ENCODE measurements at regions not wholly inside any gene's neighbourhood (a gene's known extent, or its start where the extent isn't known, plus 50 kb on each side); places are given as distances from the start of the nearest gene placed in this dataset.

- BruUV-seq (replicated peaks): no TSS peak
- no peak overlapping the region for H2AFZ ChIP-seq (ENCODE audit: low read depth, low read length)
- no peak overlapping the region for H3K27ac ChIP-seq (ENCODE audit: extremely low read depth, low read depth, low read length)
- FAIRE-seq: no peak
- no peaks in the 10 kb centered on the region for H3K9me1 ChIP-seq (ENCODE audit: control insufficient read depth, insufficient read depth, low read length)
- in situ Hi-C loops (cut with MboI) (no loop called here), intact Hi-C loops (cut with micrococcal nuclease) (no loop called here)
- H3K9ac ChIP-seq (ENCODE audit: insufficient read depth in 1 of 2, low read depth in 2 of 2, low read length in 2 of 2): no peak overlapping the region
- H4K20me1 ChIP-seq (replicated peaks; ENCODE audit: control insufficient read depth, insufficient read depth, low read length): no peaks in the 10 kb centered on the region
- DNase-seq (ENCODE audit: extremely low read depth in 1 of 4, low spot score in 3 of 4): no peak
- H3K36me3 ChIP-seq (ENCODE audit: control insufficient read depth, insufficient read depth, low read length): no peaks in the 10 kb centered on the region
- ATAC-seq: no peak
- no peak overlapping the region for H3K4me3 ChIP-seq
- H3K79me2 ChIP-seq (ENCODE audit: control insufficient read depth, insufficient read depth, low read length): no peaks in the 10 kb centered on the region
- H3K27me3 ChIP-seq (ENCODE audit: control insufficient read depth in 2 of 2, insufficient read depth in 2 of 2, low read length in 2 of 2): no peaks in the 10 kb centered on the region
- no peaks in the 10 kb centered on the region for H3K9me3 ChIP-seq (replicated peaks; ENCODE audit: control insufficient read depth, insufficient read depth, low read depth, low read length)
- H3K4me2 ChIP-seq (ENCODE audit: insufficient read depth, low read length): no peak overlapping the region
- TF ChIP-seq ZNF764 (CRISPR knock-in tag; IDR thresholded peaks at IDR 0.05; ENCODE audit: low read depth): no peak
- TF ChIP-seq ZBTB43 (CRISPR knock-in tag; IDR thresholded peaks at IDR 0.05): no peak
- ChIA-PET POLR2A (no interaction called here), CTCF (ENCODE audit: low intra/inter-chr PET ratio) (no interaction called here)
- WGBS (ENCODE audit: insufficient coverage, low coverage, missing lambda C conversion rate): 0% methylated on average over 3 of the region's 3 CpGs
- H3K4me1 ChIP-seq (replicated peaks in 1 of 2; ENCODE audit: control insufficient read depth in 2 of 2, insufficient read depth in 2 of 2, low read length in 2 of 2): no peaks in the 10 kb centered on the region
Observed at GRCh38 chr14:53742233-53742620, 214.4 kb downstream of the BMP4 start.

GRCh38 chr14:53741479-53742232 lies 215.0 kb downstream of the BMP4 start:
- Histone ChIP-seq H3K27ac (ENCODE audit: extremely low read depth, low read depth, low read length) (no peak overlapping the region), H3K4me1 (replicated peaks in 1 of 2; ENCODE audit: control insufficient read depth in 2 of 2, insufficient read depth in 2 of 2, low read length in 2 of 2) (no peaks in the 10 kb centered on the region), H2AFZ (ENCODE audit: low read depth, low read length) (no peak overlapping the region), H3K9me3 (replicated peaks; ENCODE audit: control insufficient read depth, insufficient read depth, low read depth, low read length) (no peaks in the 10 kb centered on the region), H4K20me1 (replicated peaks; ENCODE audit: control insufficient read depth, insufficient read depth, low read length) (no peaks in the 10 kb centered on the region), H3K36me3 (ENCODE audit: control insufficient read depth, insufficient read depth, low read length) (no peaks in the 10 kb centered on the region), H3K79me2 (ENCODE audit: control insufficient read depth, insufficient read depth, low read length) (no peaks in the 10 kb centered on the region), H3K9ac (ENCODE audit: insufficient read depth in 1 of 2, low read depth in 2 of 2, low read length in 2 of 2) (no peak overlapping the region), H3K27me3 (ENCODE audit: control insufficient read depth in 2 of 2, insufficient read depth in 2 of 2, low read length in 2 of 2) (no peaks in the 10 kb centered on the region), H3K4me3 (no peak overlapping the region), H3K9me1 (ENCODE audit: control insufficient read depth, insufficient read depth, low read length) (no peaks in the 10 kb centered on the region), H3K4me2 (ENCODE audit: insufficient read depth, low read length) (no peak overlapping the region)
- BruUV-seq (replicated peaks): no TSS peak
- FAIRE-seq (no peak), DNase-seq (ENCODE audit: extremely low read depth in 1 of 4, low spot score in 3 of 4) (no peak), ATAC-seq (no peak)
- 0% methylated on average over 5 of the region's 5 CpGs for WGBS (ENCODE audit: insufficient coverage, low coverage, missing lambda C conversion rate)
- no peak for TF ChIP-seq PHB (CRISPR knock-in tag; IDR thresholded peaks at IDR 0.05)
- TF ChIP-seq THRAP3 (IDR thresholded peaks at IDR 0.05; ENCODE audit: borderline replicate concordance): no peak
- TF ChIP-seq, protein P1, sequence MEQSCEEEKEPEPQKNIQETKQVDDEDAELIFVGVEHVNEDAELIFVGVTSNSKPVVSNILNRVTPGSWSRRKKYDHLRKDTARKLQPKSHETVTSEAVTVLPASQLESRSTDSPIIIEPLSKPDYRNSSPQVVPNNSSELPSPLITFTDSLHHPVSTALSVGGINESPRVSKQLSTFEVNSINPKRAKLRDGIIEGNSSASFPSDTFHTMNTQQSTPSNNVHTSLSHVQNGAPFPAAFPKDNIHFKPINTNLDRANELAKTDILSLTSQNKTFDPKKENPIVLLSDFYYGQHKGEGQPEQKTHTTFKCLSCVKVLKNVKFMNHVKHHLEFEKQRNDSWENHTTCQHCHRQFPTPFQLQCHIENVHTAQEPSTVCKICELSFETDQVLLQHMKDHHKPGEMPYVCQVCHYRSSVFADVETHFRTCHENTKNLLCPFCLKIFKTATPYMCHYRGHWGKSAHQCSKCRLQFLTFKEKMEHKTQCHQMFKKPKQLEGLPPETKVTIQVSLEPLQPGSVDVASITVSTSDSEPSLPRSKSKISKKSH (CRISPR knock-in tag; IDR thresholded peaks at IDR 0.05): no peak
- in situ Hi-C loops (cut with MboI): no loop called here
- intact Hi-C loops (cut with micrococcal nuclease): no loop called here
- ChIA-PET POLR2A (no interaction called here), CTCF (ENCODE audit: low intra/inter-chr PET ratio) (no interaction called here)
